HG02623 (cell line): ENCODE measurements at regions not wholly inside any gene's neighbourhood (a gene's known extent, or its start where the extent isn't known, plus 50 kb on each side); places are given as distances from the start of the nearest gene placed in this dataset.
A peak's percentile ranks its signal among the peaks of the same experiment; 100 is the strongest.
"Not testable (repeated sequence)": the region's sequence is repeated elsewhere in the genome, so short reads cannot be mapped to it uniquely, and the experiment has no call there.

Experiments used
- ATAC-seq: cut with Tn5 transposase; IDR thresholded peaks from one replicate; pipeline ENCODE4 v1.9.1; 2021; ENCODE audit warnings: moderate library complexity; ENCODE audit not compliant: unreplicated experiment

GRCh38 chr2:183522489-183523266 is 398.4 kb downstream of the NUP35 start:
- no peak for ATAC-seq

GRCh38 chr2:183530333-183530901 is 406.2 kb downstream of the NUP35 start:
- no peak for ATAC-seq

GRCh38 chr2:183532514-183532913 is 408.3 kb downstream of the NUP35 start:
- no peak for ATAC-seq

- ATAC-seq: no peak
Observed at GRCh38 chr2:183533021-183533420, 408.8 kb downstream of the NUP35 start.

GRCh38 chr2:183536290-183536689 is 412.0 kb downstream of the NUP35 start:
- ATAC-seq: no peak

GRCh38 chr2:183536714-183537113 is 412.5 kb downstream of the NUP35 start:
- no peak for ATAC-seq

GRCh38 chr2:183541766-183542165 is 417.5 kb downstream of the NUP35 start:
- no peak for ATAC-seq

GRCh38 chr2:183542606-183543005 is 418.4 kb downstream of the NUP35 start:
- ATAC-seq: no peak

GRCh38 chr2:183543222-183543621 is 419.0 kb downstream of the NUP35 start:
- no peak for ATAC-seq

- peak; percentile 95 for ATAC-seq
Observed at GRCh38 chr2:183543731-183544130, 419.5 kb downstream of the NUP35 start.

- ATAC-seq: not testable (repeated sequence)
Observed at GRCh38 chr2:183546560-183547350, 422.5 kb downstream of the NUP35 start.

GRCh38 chr2:183552716-183553115 is 428.5 kb downstream of the NUP35 start:
- ATAC-seq: no peak

GRCh38 chr2:183564726-183565125 is 440.5 kb downstream of the NUP35 start:
- no peak for ATAC-seq

GRCh38 chr2:183575481-183575880 is 451.2 kb downstream of the NUP35 start:
- no peak for ATAC-seq

GRCh38 chr2:183579686-183580085 is 455.4 kb downstream of the NUP35 start:
- ATAC-seq: no peak

GRCh38 chr2:183592271-183592670 is 468.0 kb downstream of the NUP35 start:
- no peak for ATAC-seq

- ATAC-seq: no peak
Observed at GRCh38 chr2:183594150-183594549, 469.9 kb downstream of the NUP35 start.

GRCh38 chr2:183597841-183598240 is 473.6 kb downstream of the NUP35 start:
- no peak for ATAC-seq

GRCh38 chr2:183604065-183604464 is 479.8 kb downstream of the NUP35 start:
- ATAC-seq: no peak

GRCh38 chr2:183605440-183605839 is 481.2 kb downstream of the NUP35 start:
- no peak for ATAC-seq

- no peak for ATAC-seq
Observed at GRCh38 chr2:183606022-183606717, 481.9 kb downstream of the NUP35 start.
